GM23338 (cell line): ENCODE measurements at regions not wholly inside any gene's neighbourhood (a gene's known extent, or its start where the extent isn't known, plus 50 kb on each side); places are given as distances from the start of the nearest gene placed in this dataset.

Source experiments
- ATAC-seq: fragments of 200-7000 bp; cut with Tn5 transposase; 3 replicates; pipeline ENCODE4 v1.9.1; 2020
- DNase-seq: peaks from one replicate; pipeline ENCODE4 v3.0.0-alpha.2; 2015; ENCODE audit warnings: low spot score
- H2AFZ ChIP-seq: fragments of 200-600 bp; sonication (generic); 2 replicates; pipeline ENCODE4 v1.8.0; 2016; ENCODE audit warnings: antibody characterized with exemption, mild to moderate bottlenecking, moderate library complexity
- H3F3A ChIP-seq: fragments of 200-600 bp; sonication (generic); replicated peaks from 2 replicates; pipeline ENCODE4 v1.8.0; 2017; ENCODE audit warnings: antibody characterized with exemption, mixed run types, low read depth
- H3K27ac ChIP-seq: fragments of 200-600 bp; sonication (generic); 2 replicates; pipeline ENCODE4 v1.6.1; 2016; ENCODE audit warnings: low read depth
- H3K27me3 ChIP-seq: fragments of 200-600 bp; sonication (generic); 2 replicates; pipeline ENCODE4 v1.8.0; 2016; ENCODE audit warnings: mild to moderate bottlenecking, mixed run types, moderate library complexity; ENCODE audit not compliant: insufficient read depth
- H3K36me3 ChIP-seq: fragments of 200-600 bp; sonication (generic); 2 replicates; pipeline ENCODE4 v1.8.0; 2016; ENCODE audit warnings: mild to moderate bottlenecking; ENCODE audit not compliant: insufficient read depth
- H3K4me1 ChIP-seq: fragments of 200-600 bp; sonication (generic); 2 replicates; pipeline ENCODE4 v1.8.0; 2016; ENCODE audit warnings: mild to moderate bottlenecking, moderate library complexity; ENCODE audit not compliant: insufficient read depth
- H3K4me2 ChIP-seq: fragments of 200-600 bp; sonication (generic); 2 replicates; pipeline ENCODE4 v1.7.1; 2017; ENCODE audit warnings: mixed run types
- H3K4me3 ChIP-seq: fragments of 200-600 bp; sonication (generic); 2 replicates; pipeline ENCODE4 v1.6.1; 2016; ENCODE audit warnings: mixed run types
- H3K79me2 ChIP-seq: fragments of 200-600 bp; sonication (generic); replicated peaks from 2 replicates; pipeline ENCODE4 v1.8.0; 2017; ENCODE audit warnings: mild to moderate bottlenecking; ENCODE audit not compliant: insufficient read depth
- H3K9me2 ChIP-seq: fragments of 200-600 bp; sonication (generic); 2 replicates; pipeline ENCODE4 v1.8.0; 2017; ENCODE audit not compliant: insufficient read depth
- H4K20me1 ChIP-seq: fragments of 200-600 bp; sonication (generic); replicated peaks from 2 replicates; pipeline ENCODE4 v1.8.0; 2017; ENCODE audit warnings: mild to moderate bottlenecking; ENCODE audit not compliant: insufficient read depth
- H3K27ac Mint-ChIP-seq: 2 replicates; pipeline ENCODE4 v1.8.0; 2020; ENCODE audit warnings: inconsistent platforms, mild to moderate bottlenecking, moderate library complexity, mixed read lengths
- H3K27me3 Mint-ChIP-seq: 3 replicates; pipeline ENCODE4 v1.8.0; 2022; ENCODE audit warnings: low read depth, mild to moderate bottlenecking, moderate library complexity, mixed read lengths, inconsistent platforms; ENCODE audit not compliant: insufficient read depth, poor library complexity
- H3K36me3 Mint-ChIP-seq: 3 replicates; pipeline ENCODE4 v1.8.0; 2021; ENCODE audit warnings: low read depth, mild to moderate bottlenecking, inconsistent platforms, moderate library complexity, mixed read lengths
- H3K4me1 Mint-ChIP-seq: 3 replicates; pipeline ENCODE4 v1.8.0; 2020; ENCODE audit warnings: mild to moderate bottlenecking, inconsistent platforms, mixed read lengths
- H3K4me3 Mint-ChIP-seq: 3 replicates; pipeline ENCODE4 v1.8.0; 2021; ENCODE audit warnings: moderate library complexity, mild to moderate bottlenecking, inconsistent platforms, mixed read lengths
- H3K9me3 Mint-ChIP-seq: 3 replicates; pipeline ENCODE4 v1.8.0; 2020; ENCODE audit warnings: moderate library complexity, mild to moderate bottlenecking, inconsistent platforms, mixed read lengths
- CREB1 ChIP-seq: fragments of 250-450 bp; sonication (Bioruptor Pico); IDR thresholded peaks from 2 replicates; pipeline ENCODE4 v1.5.0; 2020; ENCODE audit warnings: low read depth, mild to moderate bottlenecking, moderate library complexity
- EZH2 ChIP-seq: fragments of 200-600 bp; sonication (generic); IDR thresholded peaks from one replicate; pipeline ENCODE4 v1.8.0; 2017; ENCODE audit warnings: antibody characterized with exemption, mild to moderate bottlenecking, low read depth; ENCODE audit not compliant: unreplicated experiment
- EZH2phosphoT487 ChIP-seq: fragments of 200-600 bp; sonication (generic); IDR thresholded peaks from one replicate; pipeline ENCODE4 v1.8.1; 2018; ENCODE audit warnings: antibody characterized with exemption; ENCODE audit not compliant: unreplicated experiment
- JUNB ChIP-seq: IDR thresholded peaks from one replicate; pipeline ENCODE4 v1.6.1; 2016; ENCODE audit warnings: antibody characterized with exemption; ENCODE audit not compliant: unreplicated experiment
- NANOG ChIP-seq: IDR thresholded peaks from 2 replicates; pipeline ENCODE4 v1.6.1; 2016; ENCODE audit warnings: antibody characterized with exemption, borderline replicate concordance
- POLR2AphosphoS5 ChIP-seq: IDR thresholded peaks from 2 replicates; pipeline ENCODE4 v1.6.1; 2016; ENCODE audit warnings: antibody characterized with exemption, low read depth
- ZNF114 ChIP-seq: fragments of 250-450 bp; sonication (Bioruptor Pico); IDR thresholded peaks from 2 replicates; pipeline ENCODE4 v1.5.0; 2020; ENCODE audit warnings: mild to moderate bottlenecking, moderate library complexity
- ZNF331 ChIP-seq: fragments of 250-450 bp; sonication (Bioruptor Pico); IDR thresholded peaks from 2 replicates; pipeline ENCODE4 v1.5.0; 2020; ENCODE audit warnings: low read depth, mild to moderate bottlenecking, moderate library complexity
- TF ChIP-seq, protein P1 (sequence below): IDR thresholded peaks from one replicate; pipeline ENCODE4 v1.6.1; 2018; ENCODE audit warnings: antibody characterized with exemption; ENCODE audit not compliant: unreplicated experiment
- TF ChIP-seq, protein P2 (sequence below): fragments of 250-450 bp; sonication (Bioruptor Pico); IDR thresholded peaks from 2 replicates; pipeline ENCODE4 v1.5.0; 2020; ENCODE audit warnings: mild to moderate bottlenecking, moderate library complexity
- TF ChIP-seq, protein P3 (sequence below): IDR thresholded peaks from 2 replicates; pipeline ENCODE4 v1.6.1; 2016; ENCODE audit warnings: antibody characterized with exemption

DNA sequence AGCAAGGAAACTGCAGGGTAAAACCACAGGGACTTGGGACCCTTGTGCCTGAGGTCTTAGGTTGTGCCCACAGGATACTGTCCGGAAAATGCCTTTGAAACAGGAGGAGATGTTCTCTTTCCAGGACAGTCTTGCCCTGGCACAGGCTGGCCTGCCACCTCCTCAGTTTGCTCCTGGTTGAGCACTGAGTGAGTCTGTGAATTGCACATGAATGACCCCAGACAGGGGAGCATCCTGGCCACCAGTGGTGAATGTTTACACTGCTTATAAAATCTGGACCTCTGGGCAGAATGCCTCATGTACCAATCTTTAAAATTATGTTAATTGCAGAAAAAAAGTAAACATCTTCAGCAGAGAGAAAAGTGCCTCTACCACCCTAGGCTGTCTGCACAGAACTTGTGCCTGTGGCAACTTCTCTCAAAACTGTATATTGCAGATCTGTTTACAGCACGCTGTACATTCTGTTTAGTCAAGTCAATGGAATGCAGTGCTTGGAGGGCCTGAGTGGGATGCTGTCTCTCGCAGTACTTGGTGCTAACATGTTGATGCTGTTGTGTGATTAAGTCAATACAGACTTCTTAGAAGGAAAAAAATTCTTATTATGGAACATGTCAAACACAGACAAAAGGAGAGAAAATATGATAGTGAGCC is 242.1 kb downstream of the SOD2 start (continued):
- TF ChIP-seq, protein P1, sequence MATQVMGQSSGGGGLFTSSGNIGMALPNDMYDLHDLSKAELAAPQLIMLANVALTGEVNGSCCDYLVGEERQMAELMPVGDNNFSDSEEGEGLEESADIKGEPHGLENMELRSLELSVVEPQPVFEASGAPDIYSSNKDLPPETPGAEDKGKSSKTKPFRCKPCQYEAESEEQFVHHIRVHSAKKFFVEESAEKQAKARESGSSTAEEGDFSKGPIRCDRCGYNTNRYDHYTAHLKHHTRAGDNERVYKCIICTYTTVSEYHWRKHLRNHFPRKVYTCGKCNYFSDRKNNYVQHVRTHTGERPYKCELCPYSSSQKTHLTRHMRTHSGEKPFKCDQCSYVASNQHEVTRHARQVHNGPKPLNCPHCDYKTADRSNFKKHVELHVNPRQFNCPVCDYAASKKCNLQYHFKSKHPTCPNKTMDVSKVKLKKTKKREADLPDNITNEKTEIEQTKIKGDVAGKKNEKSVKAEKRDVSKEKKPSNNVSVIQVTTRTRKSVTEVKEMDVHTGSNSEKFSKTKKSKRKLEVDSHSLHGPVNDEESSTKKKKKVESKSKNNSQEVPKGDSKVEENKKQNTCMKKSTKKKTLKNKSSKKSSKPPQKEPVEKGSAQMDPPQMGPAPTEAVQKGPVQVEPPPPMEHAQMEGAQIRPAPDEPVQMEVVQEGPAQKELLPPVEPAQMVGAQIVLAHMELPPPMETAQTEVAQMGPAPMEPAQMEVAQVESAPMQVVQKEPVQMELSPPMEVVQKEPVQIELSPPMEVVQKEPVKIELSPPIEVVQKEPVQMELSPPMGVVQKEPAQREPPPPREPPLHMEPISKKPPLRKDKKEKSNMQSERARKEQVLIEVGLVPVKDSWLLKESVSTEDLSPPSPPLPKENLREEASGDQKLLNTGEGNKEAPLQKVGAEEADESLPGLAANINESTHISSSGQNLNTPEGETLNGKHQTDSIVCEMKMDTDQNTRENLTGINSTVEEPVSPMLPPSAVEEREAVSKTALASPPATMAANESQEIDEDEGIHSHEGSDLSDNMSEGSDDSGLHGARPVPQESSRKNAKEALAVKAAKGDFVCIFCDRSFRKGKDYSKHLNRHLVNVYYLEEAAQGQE, result no peak

DNA sequence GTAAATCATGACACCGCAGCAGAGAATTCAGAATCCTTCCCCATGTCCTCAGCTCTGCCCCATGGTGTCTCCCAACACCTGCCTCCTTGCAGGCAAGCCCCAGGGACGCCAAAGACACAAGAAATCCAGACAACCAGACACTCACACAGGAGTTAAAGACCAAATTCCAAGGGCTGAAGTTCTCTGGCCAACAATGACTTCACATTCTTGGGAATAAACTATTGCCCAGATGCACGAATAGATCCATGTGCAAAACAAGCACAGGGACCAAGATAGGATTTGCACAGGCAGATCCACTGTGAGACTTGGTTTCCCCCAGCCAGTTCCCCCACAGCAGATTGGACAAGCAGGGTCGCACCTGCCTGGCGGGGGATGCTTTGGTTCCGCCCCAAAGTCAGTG is 246.7 kb downstream of the SOD2 start:
- Histone ChIP-seq H3K27ac (no peak overlapping the region), H3K4me3 (no peak overlapping the region), H3K4me2 (no peak overlapping the region), H3F3A (no peaks in the 10 kb centered on the region), H3K27me3 (no peaks in the 10 kb centered on the region), H3K9me2 (peaks cover 9% of the 10 kb centered on the region; the same call in 1 of the 2 replicates), H3K36me3 (no peaks in the 10 kb centered on the region), H3K4me1 (no peaks in the 10 kb centered on the region), H2AFZ (no peak overlapping the region), H3K79me2 (no peaks in the 10 kb centered on the region), H4K20me1 (no peaks in the 10 kb centered on the region)
- H3K27ac Mint-ChIP-seq, result no peak overlapping the region
- ATAC-seq (no peak), DNase-seq (no peak)
- no peaks in the 10 kb centered on the region for H3K4me1 Mint-ChIP-seq
- no peak overlapping the region for H3K4me3 Mint-ChIP-seq
- no peaks in the 10 kb centered on the region for H3K27me3 Mint-ChIP-seq
- H3K9me3 Mint-ChIP-seq, result no peaks in the 10 kb centered on the region; the same call in 2 of the 3 replicates
- H3K36me3 Mint-ChIP-seq, result no peaks in the 10 kb centered on the region
- TF ChIP-seq POLR2AphosphoS5 (no peak), NANOG (no peak), EZH2 (no peak), ZNF331 (CRISPR knock-in tag) (no peak), ZNF114 (CRISPR knock-in tag) (no peak), CREB1 (CRISPR knock-in tag) (no peak), EZH2phosphoT487 (no peak), JUNB (no peak)
- TF ChIP-seq, protein P2, sequence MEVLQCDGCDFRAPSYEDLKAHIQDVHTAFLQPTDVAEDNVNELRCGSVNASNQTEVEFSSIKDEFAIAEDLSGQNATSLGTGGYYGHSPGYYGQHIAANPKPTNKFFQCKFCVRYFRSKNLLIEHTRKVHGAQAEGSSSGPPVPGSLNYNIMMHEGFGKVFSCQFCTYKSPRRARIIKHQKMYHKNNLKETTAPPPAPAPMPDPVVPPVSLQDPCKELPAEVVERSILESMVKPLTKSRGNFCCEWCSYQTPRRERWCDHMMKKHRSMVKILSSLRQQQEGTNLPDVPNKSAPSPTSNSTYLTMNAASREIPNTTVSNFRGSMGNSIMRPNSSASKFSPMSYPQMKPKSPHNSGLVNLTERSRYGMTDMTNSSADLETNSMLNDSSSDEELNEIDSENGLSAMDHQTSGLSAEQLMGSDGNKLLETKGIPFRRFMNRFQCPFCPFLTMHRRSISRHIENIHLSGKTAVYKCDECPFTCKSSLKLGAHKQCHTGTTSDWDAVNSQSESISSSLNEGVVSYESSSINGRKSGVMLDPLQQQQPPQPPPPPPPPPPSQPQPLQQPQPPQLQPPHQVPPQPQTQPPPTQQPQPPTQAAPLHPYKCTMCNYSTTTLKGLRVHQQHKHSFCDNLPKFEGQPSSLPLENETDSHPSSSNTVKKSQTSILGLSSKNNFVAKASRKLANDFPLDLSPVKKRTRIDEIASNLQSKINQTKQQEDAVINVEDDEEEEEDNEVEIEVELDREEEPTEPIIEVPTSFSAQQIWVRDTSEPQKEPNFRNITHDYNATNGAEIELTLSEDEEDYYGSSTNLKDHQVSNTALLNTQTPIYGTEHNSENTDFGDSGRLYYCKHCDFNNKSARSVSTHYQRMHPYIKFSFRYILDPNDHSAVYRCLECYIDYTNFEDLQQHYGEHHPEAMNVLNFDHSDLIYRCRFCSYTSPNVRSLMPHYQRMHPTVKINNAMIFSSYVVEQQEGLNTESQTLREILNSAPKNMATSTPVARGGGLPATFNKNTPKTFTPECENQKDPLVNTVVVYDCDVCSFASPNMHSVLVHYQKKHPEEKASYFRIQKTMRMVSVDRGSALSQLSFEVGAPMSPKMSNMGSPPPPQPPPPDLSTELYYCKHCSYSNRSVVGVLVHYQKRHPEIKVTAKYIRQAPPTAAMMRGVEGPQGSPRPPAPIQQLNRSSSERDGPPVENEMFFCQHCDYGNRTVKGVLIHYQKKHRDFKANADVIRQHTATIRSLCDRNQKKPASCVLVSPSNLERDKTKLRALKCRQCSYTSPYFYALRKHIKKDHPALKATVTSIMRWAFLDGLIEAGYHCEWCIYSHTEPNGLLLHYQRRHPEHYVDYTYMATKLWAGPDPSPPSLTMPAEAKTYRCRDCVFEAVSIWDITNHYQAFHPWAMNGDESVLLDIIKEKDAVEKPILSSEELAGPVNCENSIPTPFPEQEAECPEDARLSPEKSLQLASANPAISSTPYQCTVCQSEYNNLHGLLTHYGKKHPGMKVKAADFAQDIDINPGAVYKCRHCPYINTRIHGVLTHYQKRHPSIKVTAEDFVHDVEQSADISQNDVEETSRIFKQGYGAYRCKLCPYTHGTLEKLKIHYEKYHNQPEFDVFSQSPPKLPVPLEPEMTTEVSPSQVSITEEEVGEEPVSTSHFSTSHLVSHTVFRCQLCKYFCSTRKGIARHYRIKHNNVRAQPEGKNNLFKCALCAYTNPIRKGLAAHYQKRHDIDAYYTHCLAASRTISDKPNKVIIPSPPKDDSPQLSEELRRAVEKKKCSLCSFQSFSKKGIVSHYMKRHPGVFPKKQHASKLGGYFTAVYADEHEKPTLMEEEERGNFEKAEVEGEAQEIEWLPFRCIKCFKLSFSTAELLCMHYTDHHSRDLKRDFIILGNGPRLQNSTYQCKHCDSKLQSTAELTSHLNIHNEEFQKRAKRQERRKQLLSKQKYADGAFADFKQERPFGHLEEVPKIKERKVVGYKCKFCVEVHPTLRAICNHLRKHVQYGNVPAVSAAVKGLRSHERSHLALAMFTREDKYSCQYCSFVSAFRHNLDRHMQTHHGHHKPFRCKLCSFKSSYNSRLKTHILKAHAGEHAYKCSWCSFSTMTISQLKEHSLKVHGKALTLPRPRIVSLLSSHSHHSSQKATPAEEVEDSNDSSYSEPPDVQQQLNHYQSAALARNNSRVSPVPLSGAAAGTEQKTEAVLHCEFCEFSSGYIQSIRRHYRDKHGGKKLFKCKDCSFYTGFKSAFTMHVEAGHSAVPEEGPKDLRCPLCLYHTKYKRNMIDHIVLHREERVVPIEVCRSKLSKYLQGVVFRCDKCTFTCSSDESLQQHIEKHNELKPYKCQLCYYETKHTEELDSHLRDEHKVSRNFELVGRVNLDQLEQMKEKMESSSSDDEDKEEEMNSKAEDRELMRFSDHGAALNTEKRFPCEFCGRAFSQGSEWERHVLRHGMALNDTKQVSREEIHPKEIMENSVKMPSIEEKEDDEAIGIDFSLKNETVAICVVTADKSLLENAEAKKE (CRISPR knock-in tag), result no peak
- TF ChIP-seq, protein P1, result no peak
- TF ChIP-seq, protein P3, sequence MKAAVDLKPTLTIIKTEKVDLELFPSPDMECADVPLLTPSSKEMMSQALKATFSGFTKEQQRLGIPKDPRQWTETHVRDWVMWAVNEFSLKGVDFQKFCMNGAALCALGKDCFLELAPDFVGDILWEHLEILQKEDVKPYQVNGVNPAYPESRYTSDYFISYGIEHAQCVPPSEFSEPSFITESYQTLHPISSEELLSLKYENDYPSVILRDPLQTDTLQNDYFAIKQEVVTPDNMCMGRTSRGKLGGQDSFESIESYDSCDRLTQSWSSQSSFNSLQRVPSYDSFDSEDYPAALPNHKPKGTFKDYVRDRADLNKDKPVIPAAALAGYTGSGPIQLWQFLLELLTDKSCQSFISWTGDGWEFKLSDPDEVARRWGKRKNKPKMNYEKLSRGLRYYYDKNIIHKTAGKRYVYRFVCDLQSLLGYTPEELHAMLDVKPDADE, result no peak
